CD8-positive, alpha-beta memory T cell (primary cell): ENCODE measurements at regions not wholly inside any gene's neighbourhood (a gene's known extent, or its start where the extent isn't known, plus 50 kb on each side); places are given as distances from the start of the nearest gene placed in this dataset.

Experiments
- CTCF ChIA-PET: fragments of 350-600 bp; sonication (Branson Sonifier 250); formaldehyde crosslinking; loops from one replicate; lab custom pipeline; 2021; ENCODE audit warnings: antibody characterized with exemption; lab: Charles Lee
- POLR2A ChIA-PET: fragments of 350-600 bp; sonication (Branson Sonifier 250); formaldehyde crosslinking; loops from one replicate; lab custom pipeline; 2021; ENCODE audit warnings: antibody characterized with exemption; lab: Charles Lee
- DNase-seq, 5 donors: peaks; one replicate each; pipeline versions ENCODE4 v3.0.0 to v3.0.0-alpha.2; 2020 to 2022; ENCODE audit warnings: mixed read lengths in 1 of 5
- H3K27ac ChIP-seq: one replicate; pipeline ENCODE4 v1.7.0; 2013; ENCODE audit warnings: low read depth, mild to moderate bottlenecking, low read length, moderate library complexity
- H3K27me3 ChIP-seq: 2 replicates; pipeline ENCODE4 v1.7.0; 2013; ENCODE audit warnings: low read length, mild to moderate bottlenecking; ENCODE audit not compliant: insufficient read depth, poor library complexity, severe bottlenecking
- H3K36me3 ChIP-seq: 2 replicates; pipeline ENCODE4 v1.7.0; 2013; ENCODE audit warnings: mild to moderate bottlenecking, low read length, moderate library complexity; ENCODE audit not compliant: insufficient read depth
- H3K4me1 ChIP-seq: 2 replicates; pipeline ENCODE4 v1.7.0; 2013; ENCODE audit warnings: mild to moderate bottlenecking, low read length, moderate library complexity; ENCODE audit not compliant: insufficient read depth
- H3K4me3 ChIP-seq: 2 replicates; pipeline ENCODE4 v1.7.0; 2013; ENCODE audit warnings: mild to moderate bottlenecking, low read length
- H3K9me3 ChIP-seq: 2 replicates; pipeline ENCODE4 v1.7.0; 2013; ENCODE audit warnings: mild to moderate bottlenecking, low read length
- H3K27ac Mint-ChIP-seq, 8 donors: one replicate each; pipeline ENCODE4 v1.8.0; 2020 to 2021; ENCODE audit warnings: mixed read lengths in 8 of 8, mild to moderate bottlenecking in 6 of 8, inconsistent platforms in 3 of 8, moderate library complexity in 3 of 8
- H3K27me3 Mint-ChIP-seq, 2 donors: one replicate each; pipeline ENCODE4 v1.8.0; 2020 to 2021; ENCODE audit warnings: mixed read lengths in 2 of 2, mild to moderate bottlenecking in 1 of 2, moderate library complexity in 1 of 2
- H3K36me3 Mint-ChIP-seq, 3 donors: one replicate each; pipeline ENCODE4 v1.8.0; 2020 to 2021; ENCODE audit warnings: mixed read lengths in 3 of 3, inconsistent platforms in 1 of 3, mild to moderate bottlenecking in 1 of 3
- H3K4me1 Mint-ChIP-seq, 3 donors: one replicate each; pipeline ENCODE4 v1.8.0; 2020 to 2021; ENCODE audit warnings: mixed read lengths in 3 of 3, inconsistent platforms in 1 of 3, mild to moderate bottlenecking in 1 of 3
- H3K4me3 Mint-ChIP-seq, 7 donors: one replicate each; pipeline ENCODE4 v1.8.0; 2020 to 2021; ENCODE audit warnings: mixed read lengths in 7 of 7, mild to moderate bottlenecking in 6 of 7, moderate library complexity in 4 of 7, inconsistent platforms in 2 of 7
- H3K9me3 Mint-ChIP-seq, 5 donors: one replicate each; pipeline ENCODE4 v1.8.0; 2020 to 2022; ENCODE audit warnings: mixed read lengths in 5 of 5, mild to moderate bottlenecking in 3 of 5, moderate library complexity in 2 of 5, inconsistent platforms in 1 of 5

DNA sequence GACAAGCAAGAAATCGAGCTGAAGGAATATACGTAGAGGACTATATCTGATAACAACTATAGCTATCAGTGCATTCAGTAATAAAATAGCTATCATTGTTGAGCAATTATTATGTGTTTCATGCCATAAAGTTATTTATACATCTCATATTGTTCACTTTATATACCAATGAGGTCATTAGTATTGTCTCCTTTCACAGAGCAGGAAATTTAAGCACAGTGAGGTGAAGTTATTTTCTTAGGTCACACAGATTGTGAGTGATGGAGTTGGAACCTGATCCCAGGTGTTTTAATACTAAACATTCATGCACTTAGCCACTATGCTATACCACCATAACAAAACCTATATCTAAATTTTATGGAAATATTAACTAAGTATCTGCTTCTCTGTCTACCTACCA, 180.5 kb upstream of the DPYD start:
- Histone ChIP-seq H3K4me1 (no peaks in the 10 kb centered on the region), H3K9me3 (no peaks in the 10 kb centered on the region), H3K27ac (no peak overlapping the region), H3K27me3 (no peaks in the 10 kb centered on the region), H3K4me3 (no peak overlapping the region), H3K36me3 (no peaks in the 10 kb centered on the region)
- Mint-ChIP-seq H3K4me3 (no peak overlapping the region), H3K9me3 (peaks cover 0 to 5% (median 4%) of the 10 kb centered on the region in 5 donors), H3K4me1 (no peaks in the 10 kb centered on the region), H3K27ac (no peak overlapping the region), H3K36me3 (no peaks in the 10 kb centered on the region), H3K27me3 (peaks cover 0 to 3% of the 10 kb centered on the region in 2 donors)
- DNase-seq: no peak
- ChIA-PET CTCF (no interaction called here), POLR2A (no interaction called here)

- ChIA-PET CTCF (no interaction called here), POLR2A (no interaction called here)
- no peaks in the 10 kb centered on the region for H3K36me3 ChIP-seq
- H3K9me3 ChIP-seq: no peaks in the 10 kb centered on the region
- H3K4me1 ChIP-seq: no peaks in the 10 kb centered on the region
- Mint-ChIP-seq H3K27ac (no peak overlapping the region), H3K36me3 (no peaks in the 10 kb centered on the region), H3K4me1 (no peaks in the 10 kb centered on the region), H3K27me3 (peaks cover 5 to 6% of the 10 kb centered on the region in 2 donors), H3K9me3 (no peaks in the 10 kb centered on the region), H3K4me3 (no peak overlapping the region)
- no peak overlapping the region for H3K27ac ChIP-seq
- no peak for DNase-seq
- no peak overlapping the region for H3K4me3 ChIP-seq
- no peaks in the 10 kb centered on the region for H3K27me3 ChIP-seq
Observed at GRCh38 chr1:98099501-98099900, 178.7 kb upstream of the DPYD start.

DNA sequence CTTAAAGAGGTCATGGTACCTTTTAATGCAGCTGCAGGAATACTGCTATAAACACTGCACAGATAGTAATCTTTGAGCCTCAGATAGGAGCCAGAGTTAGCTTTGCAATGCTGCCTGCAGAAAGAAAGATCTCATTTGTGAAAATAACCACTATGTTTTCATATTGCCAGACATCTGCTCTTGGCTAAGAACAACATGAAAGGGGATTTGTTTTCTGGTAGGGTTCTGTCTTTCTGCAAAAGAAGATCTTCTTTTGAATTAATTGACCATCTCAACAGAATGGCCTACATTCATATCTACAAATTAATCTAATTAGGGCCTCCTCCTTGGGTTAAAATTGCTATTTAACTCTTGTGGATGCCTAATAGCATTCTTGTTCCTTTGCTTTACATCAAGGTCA, 177.6 kb upstream of the DPYD start:
- Mint-ChIP-seq H3K36me3 (no peaks in the 10 kb centered on the region), H3K4me1 (no peaks in the 10 kb centered on the region), H3K4me3 (no peak overlapping the region), H3K27me3 (peaks cover 5 to 6% of the 10 kb centered on the region in 2 donors), H3K9me3 (no peaks in the 10 kb centered on the region), H3K27ac (no peak overlapping the region)
- POLR2A ChIA-PET: no interaction called here
- no peaks in the 10 kb centered on the region for H3K27me3 ChIP-seq
- CTCF ChIA-PET: no interaction called here
- H3K4me1 ChIP-seq: no peaks in the 10 kb centered on the region
- no peaks in the 10 kb centered on the region for H3K36me3 ChIP-seq
- no peaks in the 10 kb centered on the region for H3K9me3 ChIP-seq
- H3K4me3 ChIP-seq: no peak overlapping the region
- no peak overlapping the region for H3K27ac ChIP-seq
- DNase-seq: no peak

DNA sequence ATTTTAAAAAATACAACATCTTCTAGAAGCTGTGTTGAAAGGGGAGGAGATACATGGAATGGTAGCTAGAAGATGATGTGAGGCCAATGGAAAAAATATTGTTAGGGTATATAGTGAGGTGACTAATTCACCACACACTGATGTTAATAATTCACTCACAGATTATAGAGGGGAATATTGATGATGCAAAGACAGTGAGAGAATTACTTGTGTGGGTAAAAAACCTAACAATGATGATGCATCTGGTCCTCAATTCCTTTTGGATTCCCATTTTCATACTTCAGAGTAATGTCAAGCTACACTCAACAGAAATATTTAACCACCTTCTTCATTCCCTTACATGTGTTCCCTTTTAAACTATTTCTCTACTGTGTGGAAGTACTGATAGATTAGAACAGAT, 169.5 kb upstream of the DPYD start:
- Histone ChIP-seq H3K4me3 (no peak overlapping the region), H3K36me3 (no peaks in the 10 kb centered on the region), H3K4me1 (no peaks in the 10 kb centered on the region), H3K27ac (no peak overlapping the region), H3K9me3 (no peaks in the 10 kb centered on the region), H3K27me3 (no peaks in the 10 kb centered on the region)
- ChIA-PET CTCF (no interaction called here), POLR2A (no interaction called here)
- Mint-ChIP-seq H3K27ac (no peak overlapping the region), H3K27me3 (peaks cover under 1 to 3% of the 10 kb centered on the region in 2 donors), H3K36me3 (no peaks in the 10 kb centered on the region), H3K4me3 (no peak overlapping the region), H3K9me3 (no peaks in the 10 kb centered on the region), H3K4me1 (no peaks in the 10 kb centered on the region)
- no peak for DNase-seq

DNA sequence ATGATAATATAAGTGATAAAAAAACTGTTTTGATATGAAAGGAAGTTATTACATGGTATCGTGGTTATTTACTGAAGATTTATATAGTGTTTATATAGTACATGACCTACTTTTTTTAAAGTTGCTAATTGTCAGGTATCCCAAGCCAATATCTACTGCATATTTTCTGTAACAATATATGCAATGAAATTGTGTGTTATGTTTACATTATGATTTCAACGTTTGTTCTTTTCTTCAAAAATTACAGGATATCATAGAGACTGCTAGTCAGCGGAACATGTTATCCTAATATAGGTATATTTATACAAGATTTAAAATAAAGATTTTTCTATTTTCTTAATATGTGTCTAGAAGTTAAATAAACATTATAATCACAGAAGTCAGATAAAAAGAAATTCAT, 167.5 kb upstream of the DPYD start:
- Histone ChIP-seq H3K27ac (no peak overlapping the region), H3K36me3 (no peaks in the 10 kb centered on the region), H3K27me3 (no peaks in the 10 kb centered on the region), H3K4me3 (no peak overlapping the region), H3K4me1 (no peaks in the 10 kb centered on the region), H3K9me3 (no peaks in the 10 kb centered on the region)
- Mint-ChIP-seq H3K9me3 (no peaks in the 10 kb centered on the region), H3K27ac (no peak overlapping the region), H3K27me3 (peaks cover 3 to 14% of the 10 kb centered on the region in 2 donors), H3K4me3 (no peak overlapping the region), H3K4me1 (no peaks in the 10 kb centered on the region), H3K36me3 (no peaks in the 10 kb centered on the region)
- CTCF ChIA-PET: no interaction called here
- DNase-seq: no peak
- POLR2A ChIA-PET: no interaction called here

- H3K4me1 Mint-ChIP-seq: no peaks in the 10 kb centered on the region
- ChIA-PET CTCF (no interaction called here), POLR2A (no interaction called here)
- Histone ChIP-seq H3K27me3 (no peaks in the 10 kb centered on the region), H3K36me3 (no peaks in the 10 kb centered on the region), H3K4me3 (no peak overlapping the region), H3K27ac (no peak overlapping the region), H3K4me1 (no peaks in the 10 kb centered on the region), H3K9me3 (no peaks in the 10 kb centered on the region)
- H3K4me3 Mint-ChIP-seq: no peak overlapping the region
- H3K36me3 Mint-ChIP-seq: no peaks in the 10 kb centered on the region
- DNase-seq: no peak
- H3K9me3 Mint-ChIP-seq: no peaks in the 10 kb centered on the region
- peaks cover 3 to 14% of the 10 kb centered on the region in 2 donors for H3K27me3 Mint-ChIP-seq
- no peak overlapping the region for H3K27ac Mint-ChIP-seq
Observed at GRCh38 chr1:98086796-98087441, 166.1 kb upstream of the DPYD start.

- Histone ChIP-seq H3K4me3 (no peak overlapping the region), H3K36me3 (no peaks in the 10 kb centered on the region), H3K27ac (no peak overlapping the region), H3K27me3 (no peaks in the 10 kb centered on the region), H3K9me3 (no peaks in the 10 kb centered on the region), H3K4me1 (no peaks in the 10 kb centered on the region)
- ChIA-PET POLR2A (no interaction called here), CTCF (no interaction called here)
- Mint-ChIP-seq H3K4me1 (no peaks in the 10 kb centered on the region), H3K36me3 (peaks cover 0 to 1% (median 0%) of the 10 kb centered on the region in 3 donors), H3K9me3 (no peaks in the 10 kb centered on the region), H3K4me3 (no peak overlapping the region), H3K27ac (no peak overlapping the region), H3K27me3 (peaks cover 5 to 14% of the 10 kb centered on the region in 2 donors)
- no peak for DNase-seq
Observed at GRCh38 chr1:98086156-98086555, 165.3 kb upstream of the DPYD start.

DNA sequence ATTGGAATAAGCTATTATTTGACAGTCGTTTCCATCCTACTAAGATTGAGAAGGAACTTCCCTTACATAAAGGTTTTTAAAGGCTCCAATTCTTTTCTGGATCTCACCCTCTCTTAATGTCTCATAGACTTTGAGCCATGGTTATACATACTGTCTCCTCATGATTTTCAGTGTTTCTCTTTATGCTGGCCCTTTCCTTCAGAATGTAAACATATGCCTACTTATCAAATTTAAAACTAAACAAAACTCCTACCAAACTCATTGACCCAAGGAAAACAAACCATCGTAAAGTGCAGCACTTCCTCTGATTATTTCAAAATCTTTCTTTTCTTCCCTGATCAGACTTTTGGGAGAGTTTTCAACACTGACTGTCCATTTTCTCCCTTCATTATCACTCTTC, 163.4 kb upstream of the DPYD start:
- ChIA-PET POLR2A (no interaction called here), CTCF (no interaction called here)
- Histone ChIP-seq H3K4me1 (no peaks in the 10 kb centered on the region), H3K36me3 (no peaks in the 10 kb centered on the region), H3K4me3 (no peak overlapping the region), H3K27ac (no peak overlapping the region), H3K27me3 (no peaks in the 10 kb centered on the region), H3K9me3 (no peaks in the 10 kb centered on the region)
- H3K9me3 Mint-ChIP-seq: no peaks in the 10 kb centered on the region
- no peak overlapping the region for H3K4me3 Mint-ChIP-seq
- no peak for DNase-seq
- no peaks in the 10 kb centered on the region for H3K4me1 Mint-ChIP-seq
- H3K27ac Mint-ChIP-seq: no peak overlapping the region
- peaks cover 0 to 1% (median 0%) of the 10 kb centered on the region in 3 donors for H3K36me3 Mint-ChIP-seq
- H3K27me3 Mint-ChIP-seq: peaks cover 4 to 14% of the 10 kb centered on the region in 2 donors
